ENCODE measurements at regions not wholly inside any gene's neighbourhood (a gene's known extent, or its start where the extent isn't known, plus 50 kb on each side); places are given as distances from the start of the nearest gene placed in this dataset.

- TF ChIP-seq, protein P1, sequence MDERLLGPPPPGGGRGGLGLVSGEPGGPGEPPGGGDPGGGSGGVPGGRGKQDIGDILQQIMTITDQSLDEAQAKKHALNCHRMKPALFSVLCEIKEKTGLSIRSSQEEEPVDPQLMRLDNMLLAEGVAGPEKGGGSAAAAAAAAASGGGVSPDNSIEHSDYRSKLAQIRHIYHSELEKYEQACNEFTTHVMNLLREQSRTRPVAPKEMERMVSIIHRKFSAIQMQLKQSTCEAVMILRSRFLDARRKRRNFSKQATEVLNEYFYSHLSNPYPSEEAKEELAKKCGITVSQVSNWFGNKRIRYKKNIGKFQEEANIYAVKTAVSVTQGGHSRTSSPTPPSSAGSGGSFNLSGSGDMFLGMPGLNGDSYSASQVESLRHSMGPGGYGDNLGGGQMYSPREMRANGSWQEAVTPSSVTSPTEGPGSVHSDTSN (CRISPR knock-in tag; IDR thresholded peaks at IDR 0.05; ENCODE audit: low read depth), result no peak
- TF ChIP-seq, protein P1 (tag; conservative IDR thresholded peaks at IDR 0.05; ENCODE audit: low read depth), result peak; percentile 90
- peak; percentile 61 for TF ChIP-seq ZNF766 (CRISPR knock-in tag; conservative IDR thresholded peaks at IDR 0.05)
- TF ChIP-seq ZEB2 (IDR thresholded peaks at IDR 0.05), result peak; percentile 43; the same call in 1 of the 2 replicates
- peak; percentile 98 for TF ChIP-seq JUN (IDR thresholded peaks at IDR 0.05; ENCODE audit: borderline replicate concordance, low read depth, low read length)
- no peak for TF ChIP-seq JUN (CRISPR knock-in tag; IDR thresholded peaks at IDR 0.05; ENCODE audit: borderline replicate concordance)
- TF ChIP-seq THAP7 (CRISPR knock-in tag; IDR thresholded peaks at IDR 0.05), result no peak
- TF ChIP-seq ZNF41 (CRISPR knock-in tag; conservative IDR thresholded peaks at IDR 0.05), result 0 out of 2 replicates have a peak, but pooled peaks have one; percentile 6
- TF ChIP-seq, protein P2, sequence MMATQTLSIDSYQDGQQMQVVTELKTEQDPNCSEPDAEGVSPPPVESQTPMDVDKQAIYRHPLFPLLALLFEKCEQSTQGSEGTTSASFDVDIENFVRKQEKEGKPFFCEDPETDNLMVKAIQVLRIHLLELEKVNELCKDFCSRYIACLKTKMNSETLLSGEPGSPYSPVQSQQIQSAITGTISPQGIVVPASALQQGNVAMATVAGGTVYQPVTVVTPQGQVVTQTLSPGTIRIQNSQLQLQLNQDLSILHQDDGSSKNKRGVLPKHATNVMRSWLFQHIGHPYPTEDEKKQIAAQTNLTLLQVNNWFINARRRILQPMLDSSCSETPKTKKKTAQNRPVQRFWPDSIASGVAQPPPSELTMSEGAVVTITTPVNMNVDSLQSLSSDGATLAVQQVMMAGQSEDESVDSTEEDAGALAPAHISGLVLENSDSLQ (IDR thresholded peaks at IDR 0.05), result peak; percentile 92
- TF ChIP-seq, protein P3, sequence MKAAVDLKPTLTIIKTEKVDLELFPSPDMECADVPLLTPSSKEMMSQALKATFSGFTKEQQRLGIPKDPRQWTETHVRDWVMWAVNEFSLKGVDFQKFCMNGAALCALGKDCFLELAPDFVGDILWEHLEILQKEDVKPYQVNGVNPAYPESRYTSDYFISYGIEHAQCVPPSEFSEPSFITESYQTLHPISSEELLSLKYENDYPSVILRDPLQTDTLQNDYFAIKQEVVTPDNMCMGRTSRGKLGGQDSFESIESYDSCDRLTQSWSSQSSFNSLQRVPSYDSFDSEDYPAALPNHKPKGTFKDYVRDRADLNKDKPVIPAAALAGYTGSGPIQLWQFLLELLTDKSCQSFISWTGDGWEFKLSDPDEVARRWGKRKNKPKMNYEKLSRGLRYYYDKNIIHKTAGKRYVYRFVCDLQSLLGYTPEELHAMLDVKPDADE (conservative IDR thresholded peaks at IDR 0.05; ENCODE audit: control insufficient read depth, low read depth, low read length), result no peak
- peak; percentile 97 for TF ChIP-seq ATF3 (IDR thresholded peaks at IDR 0.05)
- TF ChIP-seq ATF3 (CRISPR knock-in tag; conservative IDR thresholded peaks at IDR 0.05), result peak; percentile 93; the same call in 1 of the 2 replicates
- no peak for TF ChIP-seq NR0B1 (IDR thresholded peaks at IDR 0.05; ENCODE audit: partially characterized antibody)
- 0 out of 2 replicates have a peak, but pooled peaks have one; percentile 48 for TF ChIP-seq MYNN (IDR thresholded peaks at IDR 0.05)
- TF ChIP-seq MYNN (CRISPR knock-in tag; IDR thresholded peaks at IDR 0.05), result no peak
- no peak for TF ChIP-seq BDP1 (IDR thresholded peaks at IDR 0.05; ENCODE audit: insufficient read depth, insufficient read length)
- TF ChIP-seq MITF (IDR thresholded peaks at IDR 0.05), result peak; percentile 93
- peak; percentile 52; the same call in 1 of the 2 replicates for TF ChIP-seq ADNP (tag; IDR thresholded peaks at IDR 0.05)
Observed at GRCh38 chr11:86743223-86744118, 56.9 kb upstream of the PRSS23 start (continued).

Data from K562 (cell line).